GM19372 (cell line): ENCODE measurements at regions not wholly inside any gene's neighbourhood (a gene's known extent, or its start where the extent isn't known, plus 50 kb on each side); places are given as distances from the start of the nearest gene placed in this dataset.

Source experiments
- ATAC-seq: cut with Tn5 transposase; IDR thresholded peaks from one replicate; pipeline ENCODE4 v1.9.1; 2021; ENCODE audit warnings: mild to moderate bottlenecking, low read depth, moderate library complexity; ENCODE audit not compliant: unreplicated experiment

GRCh38 chr1:193543259-193543658 is 356.8 kb upstream of the B3GALT2 start:
- ATAC-seq, result no peak

- ATAC-seq, result no peak
These were observed 356.3 kb upstream of the B3GALT2 start for GRCh38 chr1:193542690-193543089.

GRCh38 chr1:193540511-193540910 is 354.1 kb upstream of the B3GALT2 start:
- ATAC-seq, result no peak

- ATAC-seq, result peak; percentile 42
These were observed 353.5 kb upstream of the B3GALT2 start for GRCh38 chr1:193539731-193540459.

GRCh38 chr1:193538680-193539079 is 352.3 kb upstream of the B3GALT2 start:
- ATAC-seq, result no peak

GRCh38 chr1:193538003-193538354 is 351.6 kb upstream of the B3GALT2 start:
- ATAC-seq, result no peak

GRCh38 chr1:193537266-193538002 is 351.0 kb upstream of the B3GALT2 start:
- ATAC-seq, result peak; percentile 84

GRCh38 chr1:193533853-193534252 is 347.4 kb upstream of the B3GALT2 start:
- no peak for ATAC-seq

GRCh38 chr1:193525917-193526710 is 339.7 kb upstream of the B3GALT2 start:
- no peak for ATAC-seq

- no peak for ATAC-seq
These were observed 339.0 kb upstream of the B3GALT2 start for GRCh38 chr1:193525411-193525810.

- no peak for ATAC-seq
These were observed 338.2 kb upstream of the B3GALT2 start for GRCh38 chr1:193524616-193525015.

GRCh38 chr1:193524021-193524420 is 337.6 kb upstream of the B3GALT2 start:
- no peak for ATAC-seq

GRCh38 chr1:193520472-193520871 is 334.1 kb upstream of the B3GALT2 start:
- ATAC-seq, result no peak

- ATAC-seq, result no peak
These were observed 333.5 kb upstream of the B3GALT2 start for GRCh38 chr1:193519922-193520321.

GRCh38 chr1:193516755-193517388 is 330.5 kb upstream of the B3GALT2 start:
- ATAC-seq, result no peak

GRCh38 chr1:193514397-193514796 is 328.0 kb upstream of the B3GALT2 start:
- ATAC-seq, result no peak

- no peak for ATAC-seq
These were observed 326.6 kb upstream of the B3GALT2 start for GRCh38 chr1:193513032-193513431.

GRCh38 chr1:193504920-193505319 is 318.5 kb upstream of the B3GALT2 start:
- no peak for ATAC-seq

- no peak for ATAC-seq
These were observed 311.8 kb upstream of the B3GALT2 start for GRCh38 chr1:193498088-193498655.

- ATAC-seq, result no peak
These were observed 308.0 kb upstream of the B3GALT2 start for GRCh38 chr1:193494368-193494767.
